HFF-Myc (cell line): ENCODE measurements at regions not wholly inside any gene's neighbourhood (a gene's known extent, or its start where the extent isn't known, plus 50 kb on each side); places are given as distances from the start of the nearest gene placed in this dataset.

Experiments used
- DNase-seq: peaks from one replicate; pipeline ENCODE4 v3.0.0-alpha.2; 2011; ENCODE audit warnings: low read depth; ENCODE audit errors: extremely low read depth
- H3K4me3 ChIP-seq: replicated peaks from 2 replicates; pipeline ENCODE4 v1.5.1; 2011; ENCODE audit warnings: low read depth, mild to moderate bottlenecking, control low read depth, low read length
- TF ChIP-seq, protein P1 (sequence below): IDR thresholded peaks from 2 replicates; pipeline ENCODE4 v1.5.1; 2012; ENCODE audit warnings: mild to moderate bottlenecking, low read depth, low read length, control low read depth; ENCODE audit errors: missing control alignments

DNA sequence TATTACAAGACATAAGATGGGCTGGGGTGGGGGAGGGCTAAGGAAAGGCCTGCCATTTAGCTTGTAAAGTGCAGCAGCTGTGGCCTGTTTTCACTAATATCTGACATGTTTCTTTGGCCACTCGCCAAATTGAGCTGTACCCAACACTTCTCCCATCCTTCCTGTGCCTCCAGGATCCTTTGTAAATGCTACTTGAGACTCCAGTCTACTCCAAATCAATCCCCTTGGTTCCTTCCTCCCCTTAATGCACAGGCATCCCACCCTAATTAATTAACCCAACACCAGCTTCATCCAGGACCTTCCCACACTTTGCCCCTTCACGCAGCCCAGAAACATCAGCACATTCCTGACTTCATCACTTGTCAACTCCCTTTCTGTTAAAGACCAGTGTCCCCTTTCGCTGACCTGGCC is 55.0 kb upstream of the TCF21 start:
- no peak for DNase-seq
- TF ChIP-seq, protein P1, sequence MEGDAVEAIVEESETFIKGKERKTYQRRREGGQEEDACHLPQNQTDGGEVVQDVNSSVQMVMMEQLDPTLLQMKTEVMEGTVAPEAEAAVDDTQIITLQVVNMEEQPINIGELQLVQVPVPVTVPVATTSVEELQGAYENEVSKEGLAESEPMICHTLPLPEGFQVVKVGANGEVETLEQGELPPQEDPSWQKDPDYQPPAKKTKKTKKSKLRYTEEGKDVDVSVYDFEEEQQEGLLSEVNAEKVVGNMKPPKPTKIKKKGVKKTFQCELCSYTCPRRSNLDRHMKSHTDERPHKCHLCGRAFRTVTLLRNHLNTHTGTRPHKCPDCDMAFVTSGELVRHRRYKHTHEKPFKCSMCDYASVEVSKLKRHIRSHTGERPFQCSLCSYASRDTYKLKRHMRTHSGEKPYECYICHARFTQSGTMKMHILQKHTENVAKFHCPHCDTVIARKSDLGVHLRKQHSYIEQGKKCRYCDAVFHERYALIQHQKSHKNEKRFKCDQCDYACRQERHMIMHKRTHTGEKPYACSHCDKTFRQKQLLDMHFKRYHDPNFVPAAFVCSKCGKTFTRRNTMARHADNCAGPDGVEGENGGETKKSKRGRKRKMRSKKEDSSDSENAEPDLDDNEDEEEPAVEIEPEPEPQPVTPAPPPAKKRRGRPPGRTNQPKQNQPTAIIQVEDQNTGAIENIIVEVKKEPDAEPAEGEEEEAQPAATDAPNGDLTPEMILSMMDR: no peak

GRCh38 chr6:133834472-133835170 is 54.3 kb upstream of the TCF21 start:
- TF ChIP-seq, protein P1: no peak
- DNase-seq: no peak
- H3K4me3 ChIP-seq: no peak overlapping the region

More for the DNA sequence above, 55.0 kb upstream of the TCF21 start:
- H3K4me3 ChIP-seq: no peak overlapping the region

DNA sequence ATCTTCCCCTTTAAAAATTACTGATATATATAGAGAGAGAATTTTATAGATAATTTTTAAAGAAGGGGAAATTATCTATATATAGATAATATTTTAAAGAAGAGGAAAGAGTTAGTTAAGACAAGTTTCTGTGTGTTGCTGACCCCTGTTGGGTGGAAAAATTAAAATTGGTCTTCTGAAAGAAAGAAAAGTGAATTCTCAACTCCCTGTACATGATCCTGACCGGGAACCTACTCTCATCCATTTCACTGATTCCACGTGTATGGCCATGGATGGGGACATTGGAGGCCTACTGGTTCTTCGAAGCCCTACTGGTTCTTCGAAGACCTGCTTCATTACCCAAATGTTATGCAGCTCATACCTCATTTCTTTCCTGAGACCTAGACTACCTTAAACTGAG is 53.0 kb upstream of the TCF21 start:
- TF ChIP-seq, protein P1: peak; percentile 2
- no peak for DNase-seq
- no peak overlapping the region for H3K4me3 ChIP-seq

DNA sequence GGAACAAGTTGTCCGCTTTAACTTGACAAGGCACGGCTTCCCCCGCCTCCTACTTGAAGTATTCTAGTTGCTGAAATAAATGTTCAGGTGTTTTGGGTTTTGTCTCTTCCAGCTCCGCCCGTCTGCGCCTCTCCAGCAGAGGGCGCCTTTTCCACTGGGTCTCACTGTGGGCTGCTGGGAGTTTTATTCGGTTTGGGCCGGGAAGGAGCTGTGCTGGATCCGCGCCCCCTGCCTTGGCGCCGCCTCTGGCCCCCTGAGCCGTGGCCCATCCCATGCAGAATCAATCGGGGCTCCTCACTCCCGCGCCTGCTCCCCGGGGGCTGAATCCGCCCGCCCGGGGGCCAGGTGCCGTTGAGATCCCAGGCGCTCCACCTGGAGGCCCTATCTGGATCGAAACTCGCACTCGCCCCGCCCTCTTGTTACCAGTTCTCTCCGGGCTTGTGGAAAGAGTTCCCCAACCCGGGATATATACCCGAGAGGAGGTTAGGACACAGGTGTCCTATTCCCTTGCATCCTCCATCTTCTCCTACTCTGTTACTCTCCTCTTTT is 51.0 kb upstream of the TCF21 start:
- H3K4me3 ChIP-seq: peak overlapping the region; percentile 32
- DNase-seq: no peak
- TF ChIP-seq, protein P1: peak; percentile 77
